ENCODE measurements at regions not wholly inside any gene's neighbourhood (a gene's known extent, or its start where the extent isn't known, plus 50 kb on each side); places are given as distances from the start of the nearest gene placed in this dataset.

GRCh38 chr4:138803051-138803450 is 212.5 kb upstream of the NOCT start:
- TF ChIP-seq NFRKB (IDR thresholded peaks at IDR 0.05) = no peak
- TF ChIP-seq ZNF384 (IDR thresholded peaks at IDR 0.05) = no peak
- TF ChIP-seq BHLHE40 (IDR thresholded peaks at IDR 0.05; ENCODE audit: borderline replicate concordance) = no peak

Data from HEK293T (cell line).